CD4-positive, alpha-beta memory T cell (primary cell): ENCODE measurements at regions not wholly inside any gene's neighbourhood (a gene's known extent, or its start where the extent isn't known, plus 50 kb on each side); places are given as distances from the start of the nearest gene placed in this dataset.

Source experiments
- CTCF ChIA-PET: fragments of 350-600 bp; sonication (Branson Sonifier 250); formaldehyde crosslinking; loops from one replicate; lab custom pipeline; 2021; ENCODE audit warnings: inconsistent platforms; ENCODE audit not compliant: partially characterized antibody; lab: Charles Lee
- POLR2A ChIA-PET: fragments of 350-600 bp; sonication (Branson Sonifier 250); formaldehyde crosslinking; loops from one replicate; lab custom pipeline; 2021; ENCODE audit not compliant: partially characterized antibody; lab: Charles Lee
- DNase-seq, 5 donors: peaks; one replicate each; pipeline versions ENCODE4 v3.0.0 to v3.0.0-alpha.2; 2020 to 2022; ENCODE audit warnings: mixed read lengths in 1 of 5
- H3K27ac ChIP-seq: one replicate; pipeline ENCODE4 v1.7.0; 2013; ENCODE audit warnings: low read depth, low read length
- H3K27me3 ChIP-seq: 2 replicates; pipeline ENCODE4 v1.7.0; 2013; ENCODE audit warnings: mild to moderate bottlenecking, low read length, moderate library complexity; ENCODE audit not compliant: insufficient read depth
- H3K36me3 ChIP-seq: 2 replicates; pipeline ENCODE4 v1.7.0; 2013; ENCODE audit warnings: mild to moderate bottlenecking, low read length, moderate library complexity; ENCODE audit not compliant: insufficient read depth
- H3K4me1 ChIP-seq: 2 replicates; pipeline ENCODE4 v1.7.0; 2013; ENCODE audit warnings: mild to moderate bottlenecking, low read length, moderate library complexity; ENCODE audit not compliant: insufficient read depth
- H3K4me3 ChIP-seq, 2 donors: one replicate each; pipeline ENCODE4 v1.7.0; 2013; ENCODE audit warnings: low read length in 2 of 2, mild to moderate bottlenecking in 1 of 2
- H3K9me3 ChIP-seq, 2 donors: one replicate each; pipeline ENCODE4 v1.7.0; 2013; ENCODE audit warnings: low read length in 2 of 2, control low read depth in 1 of 2; ENCODE audit not compliant: control insufficient read depth in 1 of 2
- H3K27ac Mint-ChIP-seq, 7 donors: one replicate each; pipeline ENCODE4 v1.8.0; 2020 to 2021; ENCODE audit warnings: mixed read lengths in 7 of 7, mild to moderate bottlenecking in 6 of 7, inconsistent platforms in 3 of 7, moderate library complexity in 3 of 7
- H3K27me3 Mint-ChIP-seq, 2 donors: one replicate each; pipeline ENCODE4 v1.8.0; 2020 to 2021; ENCODE audit warnings: mixed read lengths in 2 of 2
- H3K36me3 Mint-ChIP-seq, 2 donors: one replicate each; pipeline ENCODE4 v1.8.0; 2020 to 2021; ENCODE audit warnings: mixed read lengths in 2 of 2, inconsistent platforms in 1 of 2, mild to moderate bottlenecking in 1 of 2
- H3K4me1 Mint-ChIP-seq, 4 donors: one replicate each; pipeline ENCODE4 v1.8.0; 2020 to 2021; ENCODE audit warnings: mixed read lengths in 4 of 4, mild to moderate bottlenecking in 1 of 4
- H3K4me3 Mint-ChIP-seq, 8 donors: one replicate each; pipeline ENCODE4 v1.8.0; 2020 to 2021; ENCODE audit warnings: mixed read lengths in 8 of 8, mild to moderate bottlenecking in 7 of 8, moderate library complexity in 6 of 8, inconsistent platforms in 3 of 8
- H3K9me3 Mint-ChIP-seq, 8 donors: one replicate each; pipeline ENCODE4 v1.8.0; 2020 to 2021; ENCODE audit warnings: mixed read lengths in 8 of 8, mild to moderate bottlenecking in 5 of 8, inconsistent platforms in 3 of 8, moderate library complexity in 1 of 8
- intact Hi-C: fragments of 100-400 bp; cut with micrococcal nuclease; formaldehyde crosslinking; loops from one replicate; pipeline ENCODE4 v1.15.1; 2023

DNA sequence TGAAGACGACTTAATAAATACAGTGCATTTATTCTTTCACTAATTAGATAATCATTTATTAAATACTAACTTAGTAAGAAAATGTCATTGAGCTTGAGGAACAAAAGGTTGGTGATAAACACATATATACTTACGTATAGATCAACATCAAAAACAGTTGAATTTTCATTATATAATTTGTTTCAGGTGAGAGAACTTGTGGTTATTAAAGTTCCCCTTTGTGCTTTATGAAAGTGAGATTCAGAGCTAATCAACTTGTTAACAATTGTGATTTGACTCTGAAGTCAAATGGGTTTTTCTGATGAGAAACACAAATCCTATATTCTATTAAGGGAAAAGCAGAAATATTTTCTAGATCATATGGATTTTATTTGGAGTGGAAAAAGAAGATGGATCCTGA is 524.0 kb downstream of the SOX11 start:
- Mint-ChIP-seq H3K36me3 (no peaks in the 10 kb centered on the region), H3K4me3 (no peak overlapping the region), H3K9me3 (peaks cover 0 to 22% (median 2%) of the 10 kb centered on the region in 8 donors), H3K4me1 (no peaks in the 10 kb centered on the region), H3K27ac (no peak overlapping the region), H3K27me3 (no peaks in the 10 kb centered on the region)
- no peaks in the 10 kb centered on the region for H3K36me3 ChIP-seq
- no peak for DNase-seq
- intact Hi-C loops = no loop called here
- ChIA-PET POLR2A (no interaction called here), CTCF (no interaction called here)
- no peaks in the 10 kb centered on the region for H3K4me1 ChIP-seq
- no peaks in the 10 kb centered on the region for H3K27me3 ChIP-seq
- H3K9me3 ChIP-seq = no peaks in the 10 kb centered on the region
- no peak overlapping the region for H3K4me3 ChIP-seq
- no peak overlapping the region for H3K27ac ChIP-seq

DNA sequence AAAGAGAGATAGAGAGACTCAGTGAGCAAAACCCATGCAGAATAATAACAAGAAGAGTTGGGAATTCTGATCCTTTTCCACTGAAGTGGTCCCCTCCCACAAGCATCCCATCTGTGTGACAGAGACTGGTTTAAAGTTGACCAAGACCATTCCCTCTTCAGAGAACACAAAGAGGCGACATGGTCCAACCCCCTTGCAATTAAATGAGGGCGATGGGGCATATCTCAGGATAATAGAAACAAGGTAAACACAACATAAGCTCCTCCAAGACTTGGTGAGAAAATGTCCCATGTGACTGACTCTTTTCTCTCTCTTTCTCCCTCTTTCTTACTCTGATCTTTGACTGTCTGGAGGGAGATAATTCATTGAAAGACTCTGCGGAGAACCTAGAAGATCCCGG is 526.7 kb downstream of the SOX11 start:
- Mint-ChIP-seq H3K4me1 (no peaks in the 10 kb centered on the region), H3K4me3 (no peak overlapping the region), H3K9me3 (peaks cover 0 to 15% (median 0%) of the 10 kb centered on the region in 8 donors), H3K27ac (no peak overlapping the region), H3K36me3 (no peaks in the 10 kb centered on the region), H3K27me3 (no peaks in the 10 kb centered on the region)
- no peaks in the 10 kb centered on the region for H3K4me1 ChIP-seq
- no peak for DNase-seq
- no peaks in the 10 kb centered on the region for H3K36me3 ChIP-seq
- intact Hi-C loops = no loop called here
- no peak overlapping the region for H3K27ac ChIP-seq
- ChIA-PET CTCF (no interaction called here), POLR2A (no interaction called here)
- no peaks in the 10 kb centered on the region for H3K9me3 ChIP-seq
- H3K4me3 ChIP-seq = no peak overlapping the region
- no peaks in the 10 kb centered on the region for H3K27me3 ChIP-seq

DNA sequence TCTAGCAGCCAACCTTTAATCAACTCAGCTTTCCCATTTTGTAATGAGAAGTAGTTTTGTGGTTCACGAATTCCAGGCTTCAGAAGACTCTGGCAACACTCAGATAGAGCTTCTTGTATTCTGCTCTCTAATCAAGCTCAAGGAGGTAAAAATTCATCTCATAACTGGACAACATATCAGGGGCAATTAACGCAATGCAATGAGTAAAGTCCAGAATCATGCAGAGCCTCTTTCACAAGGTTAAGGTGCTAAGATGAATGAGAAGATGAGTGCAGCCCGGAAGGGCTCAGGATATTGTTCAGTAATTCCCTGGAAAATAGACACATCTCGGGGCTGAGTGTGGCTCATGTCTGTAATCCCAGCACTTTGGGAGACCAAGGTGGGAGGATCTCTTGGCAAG is 527.7 kb downstream of the SOX11 start:
- Histone ChIP-seq H3K9me3 (no peaks in the 10 kb centered on the region), H3K4me1 (no peaks in the 10 kb centered on the region), H3K4me3 (no peak overlapping the region), H3K36me3 (no peaks in the 10 kb centered on the region), H3K27me3 (no peaks in the 10 kb centered on the region), H3K27ac (no peak overlapping the region)
- intact Hi-C loops = no loop called here
- ChIA-PET CTCF (no interaction called here), POLR2A (no interaction called here)
- no peak for DNase-seq
- Mint-ChIP-seq H3K4me1 (no peaks in the 10 kb centered on the region), H3K36me3 (no peaks in the 10 kb centered on the region), H3K27ac (no peak overlapping the region), H3K9me3 (peaks cover 0 to 8% (median 0%) of the 10 kb centered on the region in 8 donors), H3K4me3 (no peak overlapping the region), H3K27me3 (no peaks in the 10 kb centered on the region)

DNA sequence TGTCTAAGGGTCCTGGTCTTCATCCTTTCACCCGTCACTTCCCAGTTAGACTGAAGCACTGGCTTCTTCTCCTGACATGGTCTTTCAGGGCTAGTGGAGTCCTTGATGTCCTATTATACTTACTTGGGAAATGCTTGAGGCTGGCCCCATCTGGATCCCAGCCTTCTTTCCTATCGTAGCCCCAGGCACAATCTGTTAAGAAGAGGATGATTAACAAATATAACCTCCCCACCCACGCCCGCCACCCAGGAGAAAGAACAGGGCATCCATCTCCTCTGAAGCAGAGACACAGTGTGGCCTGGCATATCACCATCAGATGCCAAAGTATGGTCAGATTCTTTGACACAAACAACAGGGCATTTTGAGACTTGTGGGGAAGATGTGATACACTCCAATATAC is 530.1 kb downstream of the SOX11 start:
- POLR2A ChIA-PET = no interaction called here
- CTCF ChIA-PET = no interaction called here
- DNase-seq = no peak
- Mint-ChIP-seq H3K4me1 (no peaks in the 10 kb centered on the region), H3K4me3 (no peak overlapping the region), H3K27me3 (no peaks in the 10 kb centered on the region), H3K36me3 (no peaks in the 10 kb centered on the region), H3K27ac (no peak overlapping the region), H3K9me3 (peaks cover 0 to 7% (median 0%) of the 10 kb centered on the region in 8 donors)
- H3K36me3 ChIP-seq = no peaks in the 10 kb centered on the region
- no peaks in the 10 kb centered on the region for H3K4me1 ChIP-seq
- no peaks in the 10 kb centered on the region for H3K27me3 ChIP-seq
- H3K9me3 ChIP-seq = no peaks in the 10 kb centered on the region
- H3K4me3 ChIP-seq = no peak overlapping the region
- H3K27ac ChIP-seq = no peak overlapping the region
- intact Hi-C loops = no loop called here

DNA sequence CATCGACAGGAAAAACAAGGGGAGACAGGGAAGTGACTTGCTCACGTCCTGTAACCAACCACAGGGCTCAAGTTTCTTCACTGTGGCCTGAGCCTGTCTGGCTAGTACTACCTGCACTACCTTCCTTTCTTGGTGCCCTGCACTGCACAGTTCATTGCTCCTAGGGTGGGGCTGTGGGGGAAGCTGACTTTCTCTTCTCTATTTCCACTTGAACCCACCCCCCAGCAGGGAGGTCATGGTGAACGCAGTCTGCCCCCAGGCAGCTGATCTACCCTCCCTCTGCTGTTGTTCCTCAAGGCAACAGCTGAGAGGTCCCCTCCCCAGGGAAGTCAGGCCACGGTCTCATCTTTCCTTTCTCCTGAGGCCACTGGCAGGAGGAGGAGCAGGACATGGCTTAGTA is 532.1 kb downstream of the SOX11 start:
- Mint-ChIP-seq H3K27me3 (no peaks in the 10 kb centered on the region), H3K4me3 (no peak overlapping the region), H3K27ac (no peak overlapping the region), H3K4me1 (no peaks in the 10 kb centered on the region), H3K9me3 (peaks cover 0 to 3% (median 0%) of the 10 kb centered on the region in 8 donors), H3K36me3 (no peaks in the 10 kb centered on the region)
- no peaks in the 10 kb centered on the region for H3K27me3 ChIP-seq
- H3K4me3 ChIP-seq = no peak overlapping the region
- POLR2A ChIA-PET = no interaction called here
- no peaks in the 10 kb centered on the region for H3K9me3 ChIP-seq
- H3K4me1 ChIP-seq = no peaks in the 10 kb centered on the region
- H3K36me3 ChIP-seq = no peaks in the 10 kb centered on the region
- CTCF ChIA-PET = no interaction called here
- intact Hi-C loops = no loop called here
- DNase-seq = no peak
- no peak overlapping the region for H3K27ac ChIP-seq

DNA sequence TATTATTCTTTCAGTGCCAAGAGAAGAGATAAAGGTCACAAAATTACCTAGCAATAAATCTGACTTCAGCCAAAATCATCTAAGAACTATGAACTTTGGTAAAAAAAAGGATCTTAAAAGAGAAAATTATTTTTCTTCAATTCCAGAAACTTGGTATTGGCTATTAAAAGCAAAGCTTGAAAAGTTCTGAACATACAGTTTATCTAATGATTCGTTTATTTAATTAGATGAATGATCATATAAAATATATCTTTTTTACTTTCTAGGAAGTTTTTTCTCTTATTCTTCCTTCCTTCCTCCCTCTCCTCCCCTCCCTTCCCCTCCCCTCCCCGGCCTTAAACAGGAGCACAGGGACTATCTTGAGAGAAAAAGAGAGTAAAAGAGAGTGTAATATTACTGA is 536.1 kb downstream of the SOX11 start:
- no peaks in the 10 kb centered on the region for H3K36me3 ChIP-seq
- Mint-ChIP-seq H3K4me1 (no peaks in the 10 kb centered on the region), H3K27me3 (no peaks in the 10 kb centered on the region), H3K27ac (no peak overlapping the region), H3K4me3 (no peak overlapping the region), H3K9me3 (peaks cover 0 to 6% (median 1%) of the 10 kb centered on the region in 8 donors), H3K36me3 (no peaks in the 10 kb centered on the region)
- H3K27me3 ChIP-seq = no peaks in the 10 kb centered on the region
- intact Hi-C loops = no loop called here
- no peaks in the 10 kb centered on the region for H3K9me3 ChIP-seq
- no peak for DNase-seq
- ChIA-PET CTCF (no interaction called here), POLR2A (no interaction called here)
- H3K4me3 ChIP-seq = no peak overlapping the region
- no peak overlapping the region for H3K27ac ChIP-seq
- no peaks in the 10 kb centered on the region for H3K4me1 ChIP-seq

DNA sequence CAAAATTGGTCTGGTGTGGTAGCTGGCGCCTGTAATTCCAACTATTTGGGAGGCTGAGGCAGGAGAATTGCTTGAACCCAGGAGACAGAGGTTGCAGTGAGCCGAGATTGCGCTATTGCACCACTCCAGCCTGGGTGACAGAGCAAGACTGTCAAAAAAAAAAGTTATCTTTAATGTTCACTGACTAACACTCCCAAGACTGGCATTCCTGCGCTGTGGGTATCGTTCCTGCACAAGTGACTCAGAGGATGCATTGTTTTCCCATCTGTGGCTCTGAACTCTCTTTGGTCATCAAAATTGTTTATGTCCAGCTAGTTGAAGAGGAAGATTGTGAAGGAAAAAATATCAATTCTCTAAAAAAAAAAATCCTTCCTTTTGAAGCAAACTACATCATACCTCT is 539.0 kb downstream of the SOX11 start:
- no peaks in the 10 kb centered on the region for H3K4me1 ChIP-seq
- no peak for DNase-seq
- no peaks in the 10 kb centered on the region for H3K9me3 ChIP-seq
- no peaks in the 10 kb centered on the region for H3K36me3 Mint-ChIP-seq
- H3K4me1 Mint-ChIP-seq = no peaks in the 10 kb centered on the region
- no peak overlapping the region for H3K4me3 ChIP-seq
- H3K27ac Mint-ChIP-seq = no peak overlapping the region
- ChIA-PET CTCF (no interaction called here), POLR2A (no interaction called here)
- peaks cover 0 to 5% (median 3%) of the 10 kb centered on the region in 8 donors for H3K9me3 Mint-ChIP-seq
- H3K4me3 Mint-ChIP-seq = no peak overlapping the region
- no peak overlapping the region for H3K27ac ChIP-seq
- intact Hi-C loops = no loop called here
- H3K27me3 Mint-ChIP-seq = no peaks in the 10 kb centered on the region
- H3K27me3 ChIP-seq = no peaks in the 10 kb centered on the region
- no peaks in the 10 kb centered on the region for H3K36me3 ChIP-seq

DNA sequence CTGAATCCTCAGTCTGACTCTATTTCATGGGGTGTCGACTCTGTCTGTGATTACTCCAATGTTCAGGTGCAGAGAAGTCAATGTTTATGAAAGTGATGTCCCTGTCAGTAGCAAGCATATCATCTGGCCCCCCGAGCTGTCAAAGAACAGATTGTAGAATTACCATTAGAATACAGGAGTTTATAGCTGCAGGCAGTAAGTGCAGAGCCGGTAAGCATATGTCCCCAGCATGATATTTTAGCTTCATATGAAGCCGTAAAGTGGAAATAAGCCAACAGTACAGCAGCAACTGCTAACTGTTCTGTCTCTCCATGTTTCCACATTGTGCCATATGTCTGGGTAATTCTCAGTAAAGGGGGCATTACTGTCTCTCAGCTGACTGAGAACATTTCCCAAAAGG is 541.8 kb downstream of the SOX11 start:
- Mint-ChIP-seq H3K4me3 (no peak overlapping the region), H3K27me3 (no peaks in the 10 kb centered on the region), H3K27ac (no peak overlapping the region), H3K4me1 (no peaks in the 10 kb centered on the region), H3K36me3 (no peaks in the 10 kb centered on the region), H3K9me3 (peaks cover 0 to 13% (median 4%) of the 10 kb centered on the region in 8 donors)
- intact Hi-C loops = no loop called here
- Histone ChIP-seq H3K9me3 (no peaks in the 10 kb centered on the region), H3K27me3 (no peaks in the 10 kb centered on the region), H3K36me3 (no peaks in the 10 kb centered on the region), H3K27ac (no peak overlapping the region), H3K4me1 (no peaks in the 10 kb centered on the region), H3K4me3 (no peak overlapping the region)
- ChIA-PET POLR2A (no interaction called here), CTCF (no interaction called here)
- DNase-seq = no peak
